DOHH2 (cell line): ENCODE measurements at regions not wholly inside any gene's neighbourhood (a gene's known extent, or its start where the extent isn't known, plus 50 kb on each side); places are given as distances from the start of the nearest gene placed in this dataset.

Experiments
- EZH2phosphoT487 ChIP-seq: fragments of 200-600 bp; sonication (generic); IDR thresholded peaks from 2 replicates; pipeline ENCODE4 v1.6.1; 2017; ENCODE audit warnings: borderline replicate concordance, mild to moderate bottlenecking, antibody characterized with exemption, low read length, moderate library complexity, mixed read lengths
- TF ChIP-seq, protein P1 (sequence below): fragments of 200-600 bp; sonication (generic); IDR thresholded peaks from one replicate; pipeline ENCODE4 v1.5.1; 2014; ENCODE audit warnings: antibody characterized with exemption, mild to moderate bottlenecking, low read depth, low read length; ENCODE audit not compliant: poor library complexity, severe bottlenecking

DNA sequence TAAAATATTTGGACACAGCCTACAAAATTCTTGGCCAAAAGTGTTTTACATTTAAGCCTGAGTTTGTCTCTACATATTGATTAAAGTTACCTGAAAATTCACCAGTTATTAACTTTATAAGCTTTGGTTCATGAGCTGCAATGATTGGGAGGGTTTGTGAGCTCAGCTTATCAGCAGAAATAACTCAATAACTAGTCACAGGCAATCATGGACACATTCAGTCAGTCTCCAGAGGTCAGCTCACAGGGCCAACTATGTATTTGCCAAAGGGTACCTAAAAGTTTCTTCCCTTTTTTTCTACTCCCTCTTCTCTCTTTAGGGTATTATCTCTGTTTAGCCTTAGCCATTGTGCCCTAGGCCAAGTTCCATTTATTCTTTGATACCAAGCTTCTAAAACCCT, 145.9 kb downstream of the ZPLD1 start:
- TF ChIP-seq, protein P1, sequence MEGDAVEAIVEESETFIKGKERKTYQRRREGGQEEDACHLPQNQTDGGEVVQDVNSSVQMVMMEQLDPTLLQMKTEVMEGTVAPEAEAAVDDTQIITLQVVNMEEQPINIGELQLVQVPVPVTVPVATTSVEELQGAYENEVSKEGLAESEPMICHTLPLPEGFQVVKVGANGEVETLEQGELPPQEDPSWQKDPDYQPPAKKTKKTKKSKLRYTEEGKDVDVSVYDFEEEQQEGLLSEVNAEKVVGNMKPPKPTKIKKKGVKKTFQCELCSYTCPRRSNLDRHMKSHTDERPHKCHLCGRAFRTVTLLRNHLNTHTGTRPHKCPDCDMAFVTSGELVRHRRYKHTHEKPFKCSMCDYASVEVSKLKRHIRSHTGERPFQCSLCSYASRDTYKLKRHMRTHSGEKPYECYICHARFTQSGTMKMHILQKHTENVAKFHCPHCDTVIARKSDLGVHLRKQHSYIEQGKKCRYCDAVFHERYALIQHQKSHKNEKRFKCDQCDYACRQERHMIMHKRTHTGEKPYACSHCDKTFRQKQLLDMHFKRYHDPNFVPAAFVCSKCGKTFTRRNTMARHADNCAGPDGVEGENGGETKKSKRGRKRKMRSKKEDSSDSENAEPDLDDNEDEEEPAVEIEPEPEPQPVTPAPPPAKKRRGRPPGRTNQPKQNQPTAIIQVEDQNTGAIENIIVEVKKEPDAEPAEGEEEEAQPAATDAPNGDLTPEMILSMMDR = no peak
- no peak for TF ChIP-seq EZH2phosphoT487
